ENCODE measurements at regions not wholly inside any gene's neighbourhood (a gene's known extent, or its start where the extent isn't known, plus 50 kb on each side); places are given as distances from the start of the nearest gene placed in this dataset.
"Not testable (repeated sequence)": the region's sequence is repeated elsewhere in the genome, so short reads cannot be mapped to it uniquely, and the experiment has no call there.

DNA sequence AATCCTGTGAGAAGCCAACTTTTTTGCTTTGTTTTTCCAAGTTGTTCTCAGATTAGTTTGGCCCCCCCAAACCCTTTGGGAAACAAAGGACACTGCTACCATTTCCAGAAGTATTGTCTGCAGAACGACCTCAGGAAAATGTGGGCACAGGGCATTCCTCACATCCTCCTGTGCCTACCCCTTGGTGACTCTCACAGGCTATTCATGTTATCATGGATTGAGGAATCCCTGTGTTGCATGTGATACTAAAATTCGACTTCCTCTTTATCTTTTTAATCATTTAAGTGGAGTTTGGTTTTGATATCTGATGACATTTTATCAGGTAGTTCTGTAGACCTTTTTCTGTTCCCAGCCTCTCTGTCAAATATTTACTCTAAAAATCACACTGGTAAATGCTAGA lies 184.5 kb downstream of the FASLG start:
- no peaks in the 10 kb centered on the region for H3F3A ChIP-seq (ENCODE audit: insufficient read depth)
- H3K4me2 ChIP-seq (ENCODE audit: low read depth, low read length, poor library complexity, severe bottlenecking) = no peak overlapping the region
- TF ChIP-seq, protein P1, sequence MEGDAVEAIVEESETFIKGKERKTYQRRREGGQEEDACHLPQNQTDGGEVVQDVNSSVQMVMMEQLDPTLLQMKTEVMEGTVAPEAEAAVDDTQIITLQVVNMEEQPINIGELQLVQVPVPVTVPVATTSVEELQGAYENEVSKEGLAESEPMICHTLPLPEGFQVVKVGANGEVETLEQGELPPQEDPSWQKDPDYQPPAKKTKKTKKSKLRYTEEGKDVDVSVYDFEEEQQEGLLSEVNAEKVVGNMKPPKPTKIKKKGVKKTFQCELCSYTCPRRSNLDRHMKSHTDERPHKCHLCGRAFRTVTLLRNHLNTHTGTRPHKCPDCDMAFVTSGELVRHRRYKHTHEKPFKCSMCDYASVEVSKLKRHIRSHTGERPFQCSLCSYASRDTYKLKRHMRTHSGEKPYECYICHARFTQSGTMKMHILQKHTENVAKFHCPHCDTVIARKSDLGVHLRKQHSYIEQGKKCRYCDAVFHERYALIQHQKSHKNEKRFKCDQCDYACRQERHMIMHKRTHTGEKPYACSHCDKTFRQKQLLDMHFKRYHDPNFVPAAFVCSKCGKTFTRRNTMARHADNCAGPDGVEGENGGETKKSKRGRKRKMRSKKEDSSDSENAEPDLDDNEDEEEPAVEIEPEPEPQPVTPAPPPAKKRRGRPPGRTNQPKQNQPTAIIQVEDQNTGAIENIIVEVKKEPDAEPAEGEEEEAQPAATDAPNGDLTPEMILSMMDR (IDR thresholded peaks at IDR 0.05; ENCODE audit: insufficient read depth, low read length, poor library complexity, severe bottlenecking) = no peak
- no peak for TF ChIP-seq EZH2phosphoT487 (conservative IDR thresholded peaks at IDR 0.05; ENCODE audit: low read length)
- no peaks in the 10 kb centered on the region for H4K20me1 ChIP-seq (ENCODE audit: low read depth, low read length)
- no peak overlapping the region for H3K27ac ChIP-seq (ENCODE audit: low read depth, low read length)
- no peak overlapping the region for H3K9ac ChIP-seq (ENCODE audit: low read length)
- H3K4me3 ChIP-seq (ENCODE audit: insufficient read depth, low read length, poor library complexity, severe bottlenecking) = no peak overlapping the region
- H3K9me3 ChIP-seq (ENCODE audit: insufficient read depth, low read length) = no peaks in the 10 kb centered on the region
- no peaks in the 10 kb centered on the region for H3K27me3 ChIP-seq (ENCODE audit: low read length)
- no peaks in the 10 kb centered on the region for H3K79me2 ChIP-seq (ENCODE audit: insufficient read depth, low read length)
- no peaks in the 10 kb centered on the region for H3K9me2 ChIP-seq (replicated peaks; ENCODE audit: insufficient read depth, low read length)
- H2AFZ ChIP-seq (ENCODE audit: low read depth, low read length, severe bottlenecking) = no peak overlapping the region
- no peaks in the 10 kb centered on the region for H3K36me3 ChIP-seq (ENCODE audit: low read length)

DNA sequence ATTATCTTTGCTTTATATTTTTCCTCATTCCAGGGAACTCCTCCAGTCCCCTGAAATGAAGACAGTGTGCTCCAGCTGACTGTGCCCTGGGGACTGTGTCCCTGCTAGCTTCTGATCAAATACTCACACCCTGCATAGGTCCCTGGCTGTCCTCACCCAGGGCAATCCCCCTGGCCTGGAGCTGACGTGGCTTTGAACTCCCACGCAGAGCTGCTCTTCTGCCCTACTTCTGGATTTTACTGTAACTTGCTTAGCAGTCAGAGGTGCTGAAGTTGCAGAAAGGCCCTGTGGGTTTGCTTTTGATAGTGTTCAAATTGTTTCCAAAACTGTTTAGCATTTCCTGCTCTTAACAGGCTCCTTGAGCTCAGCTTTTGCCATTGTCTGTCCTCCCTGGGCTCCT lies 186.5 kb downstream of the FASLG start:
- Histone ChIP-seq H4K20me1 (ENCODE audit: low read depth, low read length) (no peaks in the 10 kb centered on the region), H2AFZ (ENCODE audit: low read depth, low read length, severe bottlenecking) (no peak overlapping the region), H3K9me3 (ENCODE audit: insufficient read depth, low read length) (no peaks in the 10 kb centered on the region), H3K36me3 (ENCODE audit: low read length) (no peaks in the 10 kb centered on the region), H3K27ac (ENCODE audit: low read depth, low read length) (no peak overlapping the region), H3K79me2 (ENCODE audit: insufficient read depth, low read length) (no peaks in the 10 kb centered on the region), H3K4me2 (ENCODE audit: low read depth, low read length, poor library complexity, severe bottlenecking) (no peak overlapping the region), H3K9me2 (replicated peaks; ENCODE audit: insufficient read depth, low read length) (no peaks in the 10 kb centered on the region), H3K27me3 (ENCODE audit: low read length) (no peaks in the 10 kb centered on the region), H3K4me3 (ENCODE audit: insufficient read depth, low read length, poor library complexity, severe bottlenecking) (no peak overlapping the region), H3F3A (ENCODE audit: insufficient read depth) (no peaks in the 10 kb centered on the region), H3K9ac (ENCODE audit: low read length) (no peak overlapping the region)
- TF ChIP-seq, protein P1 (IDR thresholded peaks at IDR 0.05; ENCODE audit: insufficient read depth, low read length, poor library complexity, severe bottlenecking) = no peak
- TF ChIP-seq EZH2phosphoT487 (conservative IDR thresholded peaks at IDR 0.05; ENCODE audit: low read length) = no peak

DNA sequence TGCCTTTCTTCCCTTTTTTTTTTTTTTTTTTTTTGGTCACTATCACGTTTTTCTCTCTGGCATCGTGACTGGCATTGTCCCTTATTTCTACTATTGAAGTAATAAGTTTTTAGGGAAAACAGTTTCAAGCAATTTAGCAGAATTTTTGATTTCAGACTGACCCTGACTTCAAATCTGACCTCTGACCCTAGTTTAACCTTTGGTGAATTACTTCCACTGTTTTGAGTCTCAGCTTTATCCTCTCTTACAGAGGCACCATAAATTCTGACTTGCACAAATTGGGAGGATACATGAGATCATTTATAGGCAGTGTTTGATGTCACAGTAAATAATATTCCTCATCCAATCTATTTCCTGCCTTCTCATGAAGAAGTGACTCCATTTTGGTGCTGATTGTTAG lies 187.0 kb downstream of the FASLG start:
- Histone ChIP-seq H3K9me2 (replicated peaks; ENCODE audit: insufficient read depth, low read length) (no peaks in the 10 kb centered on the region), H3K36me3 (ENCODE audit: low read length) (no peaks in the 10 kb centered on the region), H3K4me3 (ENCODE audit: insufficient read depth, low read length, poor library complexity, severe bottlenecking) (no peak overlapping the region), H3K79me2 (ENCODE audit: insufficient read depth, low read length) (no peaks in the 10 kb centered on the region), H3K9ac (ENCODE audit: low read length) (no peak overlapping the region), H4K20me1 (ENCODE audit: low read depth, low read length) (no peaks in the 10 kb centered on the region), H3K27ac (ENCODE audit: low read depth, low read length) (no peak overlapping the region), H3F3A (ENCODE audit: insufficient read depth) (no peaks in the 10 kb centered on the region), H3K27me3 (ENCODE audit: low read length) (no peaks in the 10 kb centered on the region), H3K9me3 (ENCODE audit: insufficient read depth, low read length) (no peaks in the 10 kb centered on the region), H2AFZ (ENCODE audit: low read depth, low read length, severe bottlenecking) (no peak overlapping the region), H3K4me2 (ENCODE audit: low read depth, low read length, poor library complexity, severe bottlenecking) (no peak overlapping the region)
- TF ChIP-seq, protein P1 (IDR thresholded peaks at IDR 0.05; ENCODE audit: insufficient read depth, low read length, poor library complexity, severe bottlenecking) = no peak
- no peak for TF ChIP-seq EZH2phosphoT487 (conservative IDR thresholded peaks at IDR 0.05; ENCODE audit: low read length)

DNA sequence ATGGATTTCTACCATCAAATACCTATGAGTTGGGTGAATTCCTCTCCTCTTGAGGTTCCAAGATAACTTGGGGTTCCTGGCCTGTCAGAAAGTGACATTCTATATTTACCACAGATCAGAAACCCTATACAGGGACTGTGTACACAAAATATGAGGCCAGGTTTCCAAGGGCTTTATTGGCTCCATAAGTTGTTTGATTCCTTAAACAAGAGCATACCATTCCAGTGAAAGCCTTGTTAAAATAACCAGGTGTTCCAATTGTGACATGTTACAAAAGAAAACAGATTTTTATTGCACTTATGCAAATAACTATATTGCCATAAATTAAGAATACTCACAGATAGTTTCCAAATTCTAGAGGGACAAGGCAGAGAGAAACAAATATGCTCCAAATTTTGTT lies 188.9 kb downstream of the FASLG start:
- H4K20me1 ChIP-seq (ENCODE audit: low read depth, low read length); H3K4me3 ChIP-seq (ENCODE audit: insufficient read depth, low read length, poor library complexity, severe bottlenecking); H3K4me2 ChIP-seq (ENCODE audit: low read depth, low read length, poor library complexity, severe bottlenecking); H3K27me3 ChIP-seq (ENCODE audit: low read length); H3K27ac ChIP-seq (ENCODE audit: low read depth, low read length); H3F3A ChIP-seq (ENCODE audit: insufficient read depth); H3K9me2 ChIP-seq (replicated peaks; ENCODE audit: insufficient read depth, low read length); H2AFZ ChIP-seq (ENCODE audit: low read depth, low read length, severe bottlenecking); H3K36me3 ChIP-seq (ENCODE audit: low read length); H3K9ac ChIP-seq (ENCODE audit: low read length); H3K79me2 ChIP-seq (ENCODE audit: insufficient read depth, low read length); H3K9me3 ChIP-seq (ENCODE audit: insufficient read depth, low read length): not testable (repeated sequence)

Data from SU-DHL-6 (cell line).